DND-41 (cell line): ENCODE measurements at regions not wholly inside any gene's neighbourhood (a gene's known extent, or its start where the extent isn't known, plus 50 kb on each side); places are given as distances from the start of the nearest gene placed in this dataset.

Experiments used
- CTCF ChIP-seq: IDR thresholded peaks from 2 replicates; pipeline ENCODE4 v1.5.1; 2012; ENCODE audit warnings: borderline replicate concordance, low read length, moderate library complexity, mild to moderate bottlenecking; ENCODE audit not compliant: poor library complexity, severe bottlenecking; ENCODE audit errors: extremely low read depth
- EZH2 ChIP-seq: IDR thresholded peaks from 3 replicates; pipeline ENCODE4 v1.6.1; 2012; ENCODE audit warnings: borderline replicate concordance, low read depth, mild to moderate bottlenecking, moderate library complexity, low read length, inconsistent platforms; ENCODE audit not compliant: severe bottlenecking

DNA sequence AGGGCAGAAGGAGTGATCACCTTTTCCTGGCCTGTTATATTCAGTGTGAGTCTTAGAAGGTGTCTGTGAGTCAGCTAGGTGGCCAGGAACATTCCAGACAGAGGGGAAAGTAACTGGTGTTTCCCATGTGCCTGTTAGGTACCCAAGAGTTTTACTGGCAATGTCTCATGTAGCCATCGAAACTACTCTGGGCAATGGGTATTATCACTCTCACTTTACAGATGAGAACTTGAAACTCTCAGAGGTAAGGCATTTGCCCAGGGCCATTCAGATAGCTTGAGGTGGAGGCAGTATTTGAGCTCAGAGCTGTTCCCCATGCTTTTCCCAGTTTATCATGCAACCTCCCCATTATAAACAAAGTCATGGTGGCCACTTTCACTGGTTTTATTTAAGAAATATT is 80.4 kb upstream of the NHS start:
- TF ChIP-seq EZH2 (no peak), CTCF (no peak)
